Right renal cortex interstitium (tissue), 3 donors: ENCODE measurements at regions not wholly inside any gene's neighbourhood (a gene's known extent, or its start where the extent isn't known, plus 50 kb on each side); places are given as distances from the start of the nearest gene placed in this dataset.
"Not testable (repeated sequence)": the region's sequence is repeated elsewhere in the genome, so short reads cannot be mapped to it uniquely, and the experiment has no call there.

Source experiments
- DNase-seq, 3 donors: peaks; one replicate each; pipeline ENCODE4 v3.0.0-alpha.2; 2013; ENCODE audit warnings: low read depth in 3 of 3, low spot score in 2 of 3

DNA sequence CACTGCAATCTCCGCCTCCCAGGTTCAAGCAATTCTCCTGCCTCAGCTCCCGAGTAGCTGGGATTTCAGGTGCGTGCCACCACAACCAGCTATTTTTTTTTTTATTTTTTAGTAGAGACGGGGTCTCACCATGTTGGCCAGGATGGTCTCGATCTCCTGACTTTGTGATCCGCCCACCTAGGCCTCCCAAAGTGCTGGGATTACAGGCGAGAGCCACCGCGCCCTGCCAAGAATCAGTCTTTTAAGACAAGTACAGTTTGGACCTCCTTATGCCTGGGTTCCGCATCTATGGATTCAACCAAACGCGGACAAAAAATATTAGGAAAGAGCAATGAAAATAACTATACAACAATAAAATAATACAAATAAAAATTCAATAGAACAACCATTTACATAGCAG is 285.9 kb upstream of the HS6ST1 start:
- DNase-seq: not testable (repeated sequence)

DNA sequence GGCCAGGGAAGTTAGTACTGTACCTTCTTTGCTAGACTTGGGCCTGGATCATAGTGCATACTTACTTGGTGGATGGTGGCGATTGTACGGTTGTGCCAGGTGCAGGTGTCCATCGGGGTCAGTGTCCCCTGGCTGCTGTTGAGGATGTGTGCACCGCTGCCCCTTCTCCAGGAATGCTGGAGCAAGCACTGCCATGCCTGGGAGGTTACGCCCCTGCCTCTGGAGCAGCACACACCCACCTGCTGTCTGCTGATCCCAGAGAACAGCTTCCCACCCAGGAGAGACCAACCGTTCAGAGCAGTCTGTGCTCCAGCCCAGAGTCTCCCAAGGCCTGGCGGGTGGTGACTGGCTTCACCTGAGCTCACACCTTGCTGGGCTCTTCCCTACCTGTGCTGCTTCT is 286.8 kb upstream of the HS6ST1 start:
- no peak for DNase-seq

DNA sequence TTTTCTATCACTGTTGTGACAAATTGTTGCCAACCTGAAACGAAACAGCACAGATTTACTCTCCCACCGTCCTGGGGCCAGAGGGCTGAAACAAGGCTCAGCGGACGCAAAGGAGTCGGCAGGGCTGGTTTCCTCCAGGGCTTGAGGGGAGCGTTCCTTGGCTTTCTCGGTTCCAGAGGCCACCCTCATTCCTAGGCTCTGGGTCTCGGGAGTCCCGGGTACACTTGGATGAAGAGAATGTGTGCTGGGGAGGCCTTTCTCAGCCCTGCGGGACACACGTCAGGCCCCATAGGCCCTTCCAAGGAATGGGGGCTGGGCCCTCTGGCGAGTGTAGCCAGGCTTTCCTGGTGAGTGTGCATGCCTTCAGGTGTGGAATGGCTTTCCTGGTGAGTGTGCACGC is 287.3 kb upstream of the HS6ST1 start:
- no peak for DNase-seq

DNA sequence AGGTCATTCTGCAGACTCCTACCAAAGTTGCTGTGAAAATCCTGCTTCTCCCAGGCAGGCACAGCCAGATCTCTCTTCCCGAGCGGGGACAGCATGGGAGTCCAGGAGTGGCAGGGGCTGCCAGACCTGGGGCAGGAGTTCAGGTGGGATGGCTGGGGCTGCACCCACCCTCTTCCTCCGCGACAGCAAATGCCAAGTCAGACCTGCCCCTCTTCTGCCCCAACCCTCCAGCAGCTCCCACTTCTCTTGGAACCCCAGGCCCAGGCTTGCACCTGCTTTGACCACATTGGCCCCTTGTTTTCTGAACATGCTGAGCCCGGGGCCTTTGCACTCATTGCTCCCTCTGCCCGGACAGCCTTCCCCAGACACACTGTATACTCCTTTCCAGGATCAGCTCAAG is 288.2 kb upstream of the HS6ST1 start:
- no peak for DNase-seq

DNA sequence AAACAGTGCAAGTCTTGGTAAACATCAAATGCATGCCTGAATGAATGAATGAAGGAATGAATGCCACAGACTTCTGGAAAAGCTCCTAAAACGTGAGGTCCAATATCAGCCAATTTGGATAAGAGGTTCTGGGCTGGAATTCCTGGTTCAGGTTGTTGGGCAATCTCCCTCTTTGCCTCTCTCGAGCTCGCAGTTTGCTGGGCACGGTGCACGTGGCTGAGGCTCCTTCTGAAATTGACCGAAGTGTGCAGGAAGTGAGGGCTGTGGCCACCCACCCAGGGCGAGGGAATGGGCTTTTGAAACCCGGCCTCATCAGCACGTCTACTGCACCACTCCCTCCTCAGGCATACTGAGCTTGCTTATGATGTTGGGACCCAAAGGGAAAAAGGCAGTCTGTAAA is 288.8 kb upstream of the HS6ST1 start:
- no peak for DNase-seq

DNA sequence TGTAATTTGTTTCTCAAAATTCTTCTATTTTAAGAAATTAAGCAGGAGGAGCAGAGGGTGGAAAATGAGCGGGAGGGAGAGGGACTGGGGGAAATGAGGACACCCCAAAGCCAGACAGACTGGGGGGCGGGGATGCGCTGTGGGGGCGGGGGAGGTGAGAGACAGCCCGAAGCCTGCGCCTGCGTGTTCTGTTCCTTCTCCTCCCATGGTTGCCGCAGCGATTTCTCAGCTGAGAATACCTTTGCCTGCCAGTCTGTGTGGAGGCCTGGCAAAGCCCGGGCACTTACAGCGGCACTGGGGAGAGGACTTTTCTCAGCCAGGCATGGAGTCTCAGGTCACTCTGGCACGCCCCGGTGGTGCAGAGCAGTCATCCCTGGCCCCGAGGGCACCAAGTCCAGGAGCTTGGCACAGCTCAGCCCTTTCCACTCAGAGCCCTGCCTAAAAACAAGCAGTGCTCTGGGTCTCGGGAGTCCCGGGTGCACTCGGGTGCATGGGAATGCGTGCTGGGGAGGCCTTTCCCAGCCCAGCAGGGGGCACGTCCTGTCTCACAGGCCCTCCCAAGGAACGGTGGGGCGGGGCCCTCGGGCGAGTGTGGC is 289.3 kb upstream of the HS6ST1 start:
- DNase-seq: no peak

DNA sequence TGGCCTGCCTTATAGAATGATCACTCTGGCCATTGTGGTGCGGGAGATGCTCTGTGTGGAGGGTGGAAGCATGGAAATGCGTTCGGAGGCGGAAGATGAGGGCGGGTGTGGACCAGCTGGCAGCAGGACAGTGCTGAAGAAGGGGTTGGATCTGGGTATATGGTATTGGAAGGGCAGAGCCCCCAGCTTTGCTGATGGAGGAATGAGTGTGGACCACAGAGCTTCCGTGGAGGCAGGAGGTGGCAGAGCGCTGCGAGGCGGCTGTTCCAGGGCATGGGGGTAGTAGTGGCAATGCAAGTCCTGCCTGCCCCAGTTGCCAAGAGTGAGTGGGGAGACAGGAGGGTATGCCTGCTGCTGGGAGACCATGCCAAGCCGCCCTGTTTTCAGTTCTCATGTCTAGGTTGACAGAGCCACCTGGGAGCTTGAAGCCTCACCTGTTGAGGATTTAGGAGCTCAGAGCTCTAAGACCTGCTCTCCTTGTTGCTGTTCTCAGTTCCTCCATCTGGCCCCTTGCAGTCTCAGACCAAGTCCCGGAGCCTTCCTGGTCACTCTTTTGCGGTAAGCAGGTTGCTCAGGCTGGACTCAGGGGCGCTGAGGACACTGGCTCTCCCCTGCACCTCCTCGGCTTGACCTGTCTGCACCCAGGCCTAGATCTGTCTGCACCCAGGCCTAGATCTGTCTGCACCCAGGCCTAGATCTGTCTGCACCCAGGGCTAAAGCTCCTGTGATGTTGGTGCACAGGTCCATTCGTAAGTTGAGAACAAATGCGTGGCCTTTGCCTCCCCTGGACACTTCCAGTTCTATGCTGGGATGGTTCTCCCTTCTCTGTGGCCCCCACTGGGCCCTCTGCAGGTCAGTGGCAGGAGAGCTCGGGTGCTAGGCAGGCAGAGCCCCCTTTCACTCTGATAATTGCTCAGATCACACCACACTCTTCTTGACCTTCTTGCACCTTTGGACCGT is 290.5 kb upstream of the HS6ST1 start:
- no peak for DNase-seq

DNA sequence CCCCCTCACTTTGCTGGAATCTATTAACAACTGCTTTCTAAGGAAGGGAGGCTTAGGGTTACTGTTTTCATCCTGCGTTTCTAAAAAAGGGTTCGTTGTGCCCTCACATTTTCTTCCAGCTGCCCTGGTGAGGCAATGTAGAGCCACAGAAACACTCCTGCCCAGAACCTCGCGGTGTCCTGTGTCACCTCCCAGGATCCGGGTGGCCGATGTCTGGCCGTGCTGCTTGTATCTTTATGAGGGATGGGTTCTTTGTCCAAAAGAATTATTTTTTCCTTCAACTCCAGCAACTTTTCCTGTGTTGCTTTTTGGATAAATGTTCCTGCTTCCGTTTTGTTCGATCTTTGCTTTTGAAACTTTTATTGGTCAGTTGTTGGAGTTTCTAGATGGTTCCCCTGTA is 291.8 kb upstream of the HS6ST1 start:
- no peak for DNase-seq

DNA sequence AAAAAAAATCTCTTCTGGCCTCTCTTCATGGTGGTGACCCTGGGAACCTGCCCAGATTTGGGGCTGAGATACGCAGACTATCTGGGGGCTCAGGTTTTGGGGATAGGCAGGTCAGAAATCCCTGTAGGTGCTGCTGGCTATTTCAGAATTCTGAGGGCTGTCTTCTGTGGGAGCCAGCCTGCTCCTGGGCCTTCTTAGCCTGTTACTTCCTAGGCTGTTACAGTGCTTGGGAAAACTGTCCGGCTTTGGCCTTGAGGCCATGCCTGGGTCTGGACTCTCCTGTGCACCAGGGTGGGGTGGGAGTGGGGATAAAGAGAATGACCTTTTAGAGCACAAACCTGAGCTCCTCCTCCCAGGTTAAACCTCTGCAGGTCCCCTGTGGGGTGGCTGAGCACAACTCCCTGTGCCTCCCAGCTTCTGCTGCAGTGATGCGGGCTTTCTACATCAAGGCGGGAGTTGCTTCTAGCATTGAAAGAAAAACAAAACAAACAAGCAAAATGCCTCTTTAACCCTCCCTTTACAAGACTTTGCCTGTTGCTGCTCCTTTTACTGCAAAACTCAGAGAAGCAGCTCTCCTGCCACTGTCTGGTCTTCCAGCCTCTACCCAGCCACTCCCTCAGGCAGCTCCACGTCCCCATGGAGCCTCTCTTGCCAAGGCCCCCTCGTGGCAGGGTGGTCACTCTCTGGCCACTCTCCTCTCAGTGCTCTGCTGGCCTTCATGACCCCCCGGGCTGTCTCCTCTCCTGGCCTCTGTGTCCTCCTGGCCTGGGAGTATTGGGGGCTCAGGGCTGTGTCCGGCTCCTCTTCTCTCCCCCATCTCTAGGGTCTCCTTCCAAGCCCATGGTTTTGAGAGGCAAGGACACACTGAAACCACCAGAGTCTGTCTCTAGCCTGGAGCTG is 293.0 kb upstream of the HS6ST1 start:
- no peak for DNase-seq

DNA sequence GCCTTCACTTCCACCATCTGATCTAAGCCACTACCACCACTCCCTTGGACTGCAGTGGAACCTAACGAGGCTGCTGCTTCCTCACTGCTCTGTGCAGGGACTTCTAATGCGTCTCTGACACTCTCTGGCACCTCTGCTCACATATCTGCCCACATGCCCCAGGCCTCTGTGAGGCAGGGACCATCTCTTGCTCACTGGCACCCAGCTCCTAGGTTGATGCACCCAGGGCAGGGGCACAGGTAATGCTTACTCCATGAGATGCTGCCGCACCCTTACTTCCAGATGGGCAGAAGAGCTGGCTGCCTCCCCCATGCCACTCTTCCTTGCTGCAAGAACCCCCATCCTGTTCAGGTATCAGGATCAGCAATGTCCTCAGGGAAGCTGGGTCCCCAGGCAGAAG is 294.0 kb upstream of the HS6ST1 start:
- no peak for DNase-seq

GRCh38 chr2:128613351-128613750 is 294.7 kb upstream of the HS6ST1 start:
- DNase-seq: no peak

DNA sequence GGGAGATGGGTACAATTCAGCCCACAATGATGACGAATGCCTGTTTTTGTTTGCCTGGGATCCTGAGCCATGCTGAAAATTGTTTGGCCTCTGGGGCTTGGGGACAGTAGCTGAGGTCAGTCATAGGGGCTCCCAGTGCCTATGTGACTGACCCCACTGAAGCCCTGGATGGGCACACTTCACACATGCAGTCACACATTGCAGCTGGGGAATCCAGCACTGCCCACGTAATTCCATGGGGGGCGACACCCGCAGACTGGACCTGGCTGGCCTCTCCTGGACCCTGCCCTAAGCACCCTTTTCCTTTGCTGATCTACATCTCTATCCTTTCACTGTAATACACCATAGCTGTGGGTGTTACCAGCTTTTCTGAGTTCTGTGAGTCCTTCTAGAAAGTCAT is 295.2 kb upstream of the HS6ST1 start:
- DNase-seq: no peak

DNA sequence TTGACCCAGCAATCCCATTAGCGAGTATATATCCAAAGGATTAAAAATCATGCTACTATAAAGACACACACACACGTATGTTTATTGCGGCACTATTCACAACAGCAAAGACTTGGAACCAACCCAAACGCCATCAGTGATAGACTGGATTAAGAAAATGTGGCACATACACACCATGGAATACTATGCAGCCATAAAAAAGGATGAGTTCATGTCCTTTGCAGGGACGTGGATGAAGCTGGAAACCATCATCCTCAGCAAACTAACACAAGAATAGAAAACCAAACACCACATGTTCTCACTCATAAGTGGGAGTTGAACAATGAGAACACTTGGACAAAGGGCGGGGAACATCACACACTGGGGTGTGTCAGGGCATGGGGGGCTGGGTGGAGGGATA is 296.2 kb upstream of the HS6ST1 start:
- DNase-seq: not testable (repeated sequence)

DNA sequence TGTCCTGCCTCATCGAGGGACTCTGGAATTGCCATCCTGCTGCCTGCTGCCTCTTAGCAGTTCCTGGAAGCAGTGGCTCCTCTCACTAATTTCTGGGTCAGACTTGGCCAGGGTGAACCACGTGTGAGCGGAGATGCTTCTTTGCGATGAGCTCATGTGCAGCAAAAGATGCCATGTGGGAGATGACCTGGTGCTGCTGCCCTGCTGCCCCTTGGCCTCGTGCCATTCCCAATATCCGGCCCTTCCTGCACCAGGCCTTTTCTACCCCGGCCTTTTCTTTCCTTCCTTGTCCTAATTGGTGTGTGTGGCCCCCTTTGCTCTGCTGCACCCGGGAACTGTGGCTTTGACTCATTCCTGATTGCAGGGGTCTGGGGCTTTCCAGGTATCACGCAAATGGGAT is 296.9 kb upstream of the HS6ST1 start:
- DNase-seq: no peak

DNA sequence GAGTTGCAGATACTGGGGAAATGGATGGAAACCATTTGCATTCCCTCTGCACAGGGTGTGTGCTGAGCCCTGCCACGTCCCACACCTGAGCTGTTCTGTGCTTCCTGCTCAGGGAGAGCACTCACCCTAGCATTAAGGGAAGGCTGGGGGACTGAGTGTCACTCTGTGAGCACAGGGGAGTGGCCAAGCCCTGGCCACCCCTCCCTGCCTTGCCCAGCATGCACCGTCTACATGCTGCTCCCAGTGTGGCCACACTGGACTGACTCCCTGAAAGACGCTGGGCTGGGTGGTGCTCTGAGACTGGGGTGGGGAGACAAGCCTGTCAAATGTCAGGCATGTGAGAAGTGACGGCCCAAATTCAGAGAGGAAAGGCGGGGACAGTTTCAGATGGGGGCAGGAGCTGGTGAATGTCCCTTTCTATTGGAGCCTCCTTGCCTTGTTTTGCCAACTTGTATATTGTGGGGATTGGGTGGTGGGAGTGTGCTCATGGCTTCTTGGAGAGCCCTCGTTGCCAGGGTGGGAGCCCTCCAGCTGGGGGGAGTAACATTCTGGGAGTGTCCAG is 298.4 kb upstream of the HS6ST1 start:
- DNase-seq: no peak

DNA sequence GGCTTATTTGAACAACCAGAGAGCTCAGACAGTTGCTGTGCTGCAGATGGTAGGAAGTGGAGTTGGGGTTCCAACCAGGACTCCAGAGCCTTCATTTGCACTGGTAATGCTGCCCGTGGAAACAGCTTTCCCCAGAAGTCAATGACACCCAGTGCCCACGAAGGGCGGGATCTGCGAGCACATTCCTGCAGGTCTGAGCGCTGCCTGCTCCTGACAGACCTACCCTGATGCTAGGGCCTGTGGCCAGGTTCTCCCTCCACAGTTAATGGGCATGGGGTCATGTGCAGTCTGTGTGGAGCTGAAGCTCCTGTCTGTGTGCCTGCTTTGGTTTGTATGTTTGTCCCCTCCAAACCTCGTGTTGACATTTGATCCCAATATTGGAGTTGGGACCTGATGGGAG is 299.0 kb upstream of the HS6ST1 start:
- DNase-seq: no peak

DNA sequence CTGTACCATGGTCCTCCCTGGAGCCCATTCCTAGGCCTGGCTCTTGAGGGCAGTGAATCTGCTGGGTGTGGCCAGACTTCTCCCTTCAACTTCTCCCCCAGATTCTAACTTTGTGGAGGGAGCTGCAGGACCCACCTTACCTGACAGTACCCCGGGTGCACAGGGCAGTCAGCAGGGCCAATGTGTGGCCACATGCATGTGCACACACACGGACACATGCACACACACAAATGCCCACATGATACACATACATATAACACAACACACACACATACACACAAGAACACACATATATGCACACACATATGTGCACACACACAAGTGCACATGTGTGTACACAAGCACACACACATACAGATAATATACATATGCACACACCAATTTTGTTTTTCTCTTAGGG is 300.0 kb upstream of the HS6ST1 start:
- no peak for DNase-seq

DNA sequence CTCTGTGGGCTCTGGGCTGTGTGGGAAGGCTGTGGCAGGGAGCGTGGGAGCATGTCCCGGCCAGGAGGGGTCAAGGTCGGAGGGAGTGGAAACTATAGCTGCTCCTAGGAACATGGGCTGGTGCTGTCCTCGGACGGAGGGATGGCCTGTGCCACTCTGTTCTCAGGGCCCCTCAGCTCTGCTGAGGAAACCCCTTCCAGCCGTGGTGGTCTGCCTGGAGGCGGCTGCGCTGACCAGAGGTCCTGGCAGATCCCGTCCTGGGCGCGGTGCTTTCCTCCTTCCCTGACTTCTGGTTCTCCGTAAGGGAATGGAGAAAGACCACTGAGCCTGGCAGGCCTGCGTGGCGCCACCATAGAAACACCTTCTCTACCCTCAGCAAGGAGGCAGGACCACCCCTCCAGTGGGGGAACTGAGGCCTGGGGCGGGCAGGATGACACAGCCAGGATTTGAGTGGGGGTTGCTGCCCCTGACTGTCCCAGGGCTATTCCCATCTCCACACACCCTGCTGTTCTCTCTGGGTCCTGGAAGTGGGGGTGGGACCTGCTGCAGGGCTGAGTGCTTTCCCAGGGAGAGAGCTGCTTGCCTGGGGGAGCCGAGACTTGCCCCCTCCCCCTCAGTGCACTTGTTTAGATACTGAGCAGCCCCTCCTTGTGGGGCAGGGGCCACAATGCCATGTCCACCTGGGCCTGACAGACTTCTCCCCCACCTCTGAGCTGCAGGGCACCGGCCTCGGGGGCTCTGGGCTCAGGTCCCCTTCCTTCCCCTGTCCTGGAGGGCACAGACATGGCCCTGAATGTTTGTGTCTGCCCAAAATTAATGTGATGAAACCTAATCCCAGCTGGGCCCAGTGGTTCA is 301.0 kb upstream of the HS6ST1 start:
- no peak for DNase-seq

GRCh38 chr2:128621074-128621473 is 302.4 kb upstream of the HS6ST1 start:
- DNase-seq: no peak

DNA sequence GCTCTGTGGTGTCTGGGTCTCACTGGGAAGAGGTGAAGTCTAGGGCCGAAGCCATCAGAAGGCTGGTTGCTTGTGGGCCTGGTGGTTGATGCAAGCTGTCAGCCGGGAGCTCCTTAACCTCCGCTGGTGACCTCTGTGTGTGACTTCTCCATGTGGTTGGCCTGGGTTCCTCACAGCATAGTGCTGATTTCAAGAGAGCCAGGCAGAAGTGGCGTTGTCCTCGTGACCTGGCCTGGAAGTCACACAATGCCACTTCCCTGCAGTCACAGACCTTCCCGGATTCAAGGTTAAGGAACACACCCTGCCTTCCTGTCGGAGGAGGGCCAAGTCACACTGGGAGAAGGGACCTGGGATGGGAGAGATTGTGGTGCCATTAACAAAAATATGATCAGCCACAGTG is 303.7 kb upstream of the HS6ST1 start:
- no peak for DNase-seq
